OCI-LY3 (cell line): ENCODE measurements at regions not wholly inside any gene's neighbourhood (a gene's known extent, or its start where the extent isn't known, plus 50 kb on each side); places are given as distances from the start of the nearest gene placed in this dataset.
"Not testable (repeated sequence)": the region's sequence is repeated elsewhere in the genome, so short reads cannot be mapped to it uniquely, and the experiment has no call there.

Source experiments
- EZH2phosphoT487 ChIP-seq: fragments of 200-600 bp; shearing (Covaris generic); IDR thresholded peaks from 2 replicates; pipeline ENCODE4 v1.6.1; 2018; ENCODE audit warnings: antibody characterized with exemption, mixed run types, low read depth
- TF ChIP-seq, protein P1 (sequence below): fragments of 200-600, 300-600 bp; sonication (generic); IDR thresholded peaks from 2 replicates; pipeline ENCODE4 v1.5.1; 2014; ENCODE audit warnings: antibody characterized with exemption, low read length, low read depth

DNA sequence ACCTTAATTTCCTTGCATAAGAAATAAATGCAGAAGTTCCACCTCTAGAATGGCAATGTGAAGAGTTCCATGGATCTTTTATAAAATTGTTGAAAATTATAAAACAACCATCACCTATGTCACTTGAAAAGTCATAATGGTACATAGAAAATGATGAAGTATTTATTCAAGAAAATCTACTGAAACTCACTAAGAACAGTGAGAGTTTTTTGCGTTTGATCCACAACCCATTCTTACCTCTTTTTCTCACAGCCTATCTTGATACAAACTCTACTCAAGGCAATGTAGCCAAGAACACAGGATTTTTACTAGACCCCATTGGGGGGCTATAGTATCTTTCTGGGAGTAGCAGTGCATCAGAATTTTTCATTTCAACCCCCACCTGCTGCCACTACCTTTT, 89.0 kb upstream of the KCNJ18 start:
- TF ChIP-seq, protein P1, sequence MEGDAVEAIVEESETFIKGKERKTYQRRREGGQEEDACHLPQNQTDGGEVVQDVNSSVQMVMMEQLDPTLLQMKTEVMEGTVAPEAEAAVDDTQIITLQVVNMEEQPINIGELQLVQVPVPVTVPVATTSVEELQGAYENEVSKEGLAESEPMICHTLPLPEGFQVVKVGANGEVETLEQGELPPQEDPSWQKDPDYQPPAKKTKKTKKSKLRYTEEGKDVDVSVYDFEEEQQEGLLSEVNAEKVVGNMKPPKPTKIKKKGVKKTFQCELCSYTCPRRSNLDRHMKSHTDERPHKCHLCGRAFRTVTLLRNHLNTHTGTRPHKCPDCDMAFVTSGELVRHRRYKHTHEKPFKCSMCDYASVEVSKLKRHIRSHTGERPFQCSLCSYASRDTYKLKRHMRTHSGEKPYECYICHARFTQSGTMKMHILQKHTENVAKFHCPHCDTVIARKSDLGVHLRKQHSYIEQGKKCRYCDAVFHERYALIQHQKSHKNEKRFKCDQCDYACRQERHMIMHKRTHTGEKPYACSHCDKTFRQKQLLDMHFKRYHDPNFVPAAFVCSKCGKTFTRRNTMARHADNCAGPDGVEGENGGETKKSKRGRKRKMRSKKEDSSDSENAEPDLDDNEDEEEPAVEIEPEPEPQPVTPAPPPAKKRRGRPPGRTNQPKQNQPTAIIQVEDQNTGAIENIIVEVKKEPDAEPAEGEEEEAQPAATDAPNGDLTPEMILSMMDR, result not testable (repeated sequence)
- not testable (repeated sequence) for TF ChIP-seq EZH2phosphoT487
